HepG2 (cell line): ENCODE measurements at regions not wholly inside any gene's neighbourhood (a gene's known extent, or its start where the extent isn't known, plus 50 kb on each side); places are given as distances from the start of the nearest gene placed in this dataset.
A peak's percentile ranks its signal among the peaks of the same experiment; 100 is the strongest.

Experiments
- ATAC-seq: fragments of 200-7000 bp; cut with Tn5 transposase; 3 replicates; pipeline ENCODE4 v1.9.1; 2020; ENCODE audit warnings: mild to moderate bottlenecking, moderate library complexity
- BruUV-seq: library from RNA; stranded (reverse); fragments of 400-500 nt; replicated peaks from 2 replicates; lab custom pipeline; 2021; lab: Mats Ljungman, UMichigan
- CTCF ChIA-PET: fragments of 300-600 bp; formaldehyde crosslinking; extraction: SDS; loops from one replicate; lab custom pipeline; 2021; ENCODE audit warnings: low total read pairs, inconsistent platforms, low intra/inter-chr PET ratio; lab: Yijun Ruan, JAX
- POLR2A ChIA-PET: fragments of 350-600 bp; sonication (Branson Sonifier 250); formaldehyde crosslinking; loops from one replicate; lab custom pipeline; 2020; ENCODE audit warnings: antibody characterized with exemption, inconsistent platforms; lab: Yijun Ruan, JAX
- DNase-seq: peaks from one replicate; pipeline ENCODE4 v3.0.0-alpha.2; 2015; ENCODE audit warnings: low spot score
- FAIRE-seq: peaks from 3 replicates; lab custom pipeline; 2011; peaks lifted over from hg19 to GRCh38; lab: Jason Lieb, UNC
- H2AFZ ChIP-seq: one replicate; pipeline ENCODE4 v1.6.1; 2011; ENCODE audit warnings: low read length, inconsistent platforms
- H3K27ac ChIP-seq: fragments of 300-600 bp; 3 replicates; pipeline ENCODE4 v1.8.0; 2011; ENCODE audit warnings: mixed run types, mild to moderate bottlenecking, mixed read lengths, low read length, inconsistent platforms; ENCODE audit not compliant: insufficient read depth; ENCODE audit errors: extremely low read length
- H3K27me3 ChIP-seq, 2 experiments: fragments of 200-600 bp in 1 of 2; 2 replicates in 1 of 2; 3 replicates in 1 of 2; pipeline versions ENCODE4 v1.6.0 to v1.8.0; 2011; ENCODE audit warnings: low read length in 2 of 2, mild to moderate bottlenecking in 2 of 2, moderate library complexity in 2 of 2, inconsistent platforms in 1 of 2; ENCODE audit not compliant: insufficient read depth in 2 of 2, control insufficient read depth in 1 of 2
- H3K36me3 ChIP-seq, 2 experiments: fragments of 200-600 bp in 1 of 2; replicated peaks in 1 of 2; 2 replicates in 1 of 2; 3 replicates in 1 of 2; pipeline versions ENCODE4 v1.5.1 to v1.8.0; 2011; ENCODE audit warnings: low read length in 2 of 2, inconsistent platforms in 1 of 2; ENCODE audit not compliant: insufficient read depth in 2 of 2, control insufficient read depth in 1 of 2
- H3K4me1 ChIP-seq: 2 replicates; pipeline ENCODE4 v1.5.1; 2012; ENCODE audit warnings: low read length, inconsistent platforms; ENCODE audit not compliant: insufficient read depth
- H3K4me2 ChIP-seq: 2 replicates; pipeline ENCODE4 v1.6.0; 2011; ENCODE audit warnings: low read depth, low read length, inconsistent platforms
- H3K4me3 ChIP-seq, 3 experiments: fragments of 200-600 bp in 1 of 3; sonication (generic), shearing (Covaris generic) in 1 of 3; replicated peaks in 1 of 3; 2 replicates each; pipeline ENCODE4 v1.5.1; 2011 to 2016; ENCODE audit warnings: low read length in 3 of 3, inconsistent platforms in 2 of 3, low read depth in 2 of 3, mild to moderate bottlenecking in 2 of 3, control low read depth in 1 of 3, mixed read lengths in 1 of 3; ENCODE audit not compliant: insufficient read depth in 1 of 3
- H3K79me2 ChIP-seq: one replicate; pipeline ENCODE4 v1.6.1; 2011; ENCODE audit warnings: low read length, inconsistent platforms; ENCODE audit not compliant: insufficient read depth
- H3K9ac ChIP-seq: 2 replicates; pipeline ENCODE4 v1.6.0; 2011; ENCODE audit warnings: mild to moderate bottlenecking, low read depth, low read length, inconsistent platforms; ENCODE audit not compliant: insufficient read depth
- H3K9me3 ChIP-seq: 2 replicates; pipeline ENCODE4 v1.5.1; 2012; ENCODE audit warnings: mild to moderate bottlenecking, low read length
- H4K20me1 ChIP-seq: 2 replicates; pipeline ENCODE4 v1.6.0; 2011; ENCODE audit warnings: inconsistent platforms, mild to moderate bottlenecking, low read length, moderate library complexity; ENCODE audit not compliant: insufficient read depth
- EED ChIP-seq: sonication (generic); formaldehyde crosslinking; IDR thresholded peaks from 2 replicates; pipeline ENCODE4 v1.5.0; 2020; ENCODE audit warnings: mild to moderate bottlenecking, missing genetic modification reagents
- EP300 ChIP-seq, 3 experiments: sonication (generic) in 1 of 3; formaldehyde crosslinking in 1 of 3; IDR thresholded peaks; 2 replicates each; pipeline versions ENCODE4 v1.5.1 to v1.6.1; 2011 to 2020; ENCODE audit warnings: low read depth in 2 of 3, low read length in 2 of 3, borderline replicate concordance in 1 of 3, improper control_type of control experiment in 1 of 3, mild to moderate bottlenecking in 1 of 3, missing genetic modification reagents in 1 of 3, moderate library complexity in 1 of 3
- IKZF1 ChIP-seq: fragments of 450-650 bp; IDR thresholded peaks from 2 replicates; pipeline ENCODE4 v1.7.1; 2016
- JUND ChIP-seq: sonication (generic); formaldehyde crosslinking; IDR thresholded peaks from 2 replicates; pipeline ENCODE4 v1.8.0; 2022; ENCODE audit warnings: mild to moderate bottlenecking, missing genetic modification reagents
- MLLT10 ChIP-seq: sonication (generic); formaldehyde crosslinking; IDR thresholded peaks from 2 replicates; pipeline ENCODE4 v1.4.0; 2020; ENCODE audit warnings: missing genetic modification reagents
- NCOA1 ChIP-seq: sonication (generic); formaldehyde crosslinking; IDR thresholded peaks from 2 replicates; pipeline ENCODE4 v1.9.0; 2021; ENCODE audit warnings: missing genetic modification reagents
- PHB2 ChIP-seq: fragments of 450-650 bp; IDR thresholded peaks from 2 replicates; pipeline ENCODE4 v1.6.1; 2018; ENCODE audit not compliant: partially characterized antibody
- TCF7 ChIP-seq: sonication (generic); IDR thresholded peaks from 2 replicates; pipeline ENCODE4 v1.6.1; 2016; ENCODE audit warnings: antibody characterized with exemption, low read depth
- TEAD3 ChIP-seq: optimal IDR thresholded peaks from 2 replicates; pipeline ENCODE3; 2016; ENCODE audit warnings: borderline replicate concordance
- ZBTB10 ChIP-seq: sonication (generic); formaldehyde crosslinking; IDR thresholded peaks from 2 replicates; pipeline ENCODE4 v1.4.0; 2020; ENCODE audit warnings: missing genetic modification reagents, borderline replicate concordance
- ZBTB4 ChIP-seq: sonication (generic); formaldehyde crosslinking; IDR thresholded peaks from 2 replicates; pipeline ENCODE4 v1.4.0; 2020; ENCODE audit warnings: missing genetic modification reagents, mild to moderate bottlenecking, borderline replicate concordance
- ZIK1 ChIP-seq: sonication (generic); formaldehyde crosslinking; IDR thresholded peaks from 2 replicates; pipeline ENCODE4 v1.5.0; 2020; ENCODE audit warnings: mild to moderate bottlenecking, low read depth, missing genetic modification reagents, borderline replicate concordance
- ZNF275 ChIP-seq: sonication (generic); formaldehyde crosslinking; IDR thresholded peaks from 2 replicates; pipeline ENCODE4 v1.8.0; 2022; ENCODE audit warnings: missing genetic modification reagents, mild to moderate bottlenecking, inconsistent platforms, borderline replicate concordance
- ZNF557 ChIP-seq: sonication (generic); formaldehyde crosslinking; IDR thresholded peaks from 2 replicates; pipeline ENCODE4 v1.4.0; 2020; ENCODE audit warnings: missing genetic modification reagents
- ZNF776 ChIP-seq: sonication (generic); formaldehyde crosslinking; IDR thresholded peaks from 2 replicates; pipeline ENCODE4 v1.4.0; 2020; ENCODE audit warnings: mild to moderate bottlenecking, missing genetic modification reagents
- WGBS: methylation state at CpG from one replicate; pipeline ENCODE4 v1.1.6; 2017; ENCODE audit warnings: low lambda C conversion rate; 5-methylcytosine and 5-hydroxymethylcytosine counted together
- in situ Hi-C: cut with HindIII; loops from 2 replicates; pipeline ENCODE4 v1.10.0; 2017; ENCODE audit warnings: low pct_unique_long_range_greater_than_20kb; ENCODE audit not compliant: extremely low pct_ligation_motif_present
- intact Hi-C: fragments of 100-400 bp; cut with micrococcal nuclease; formaldehyde crosslinking; loops from one replicate; pipeline ENCODE4 v1.10.0; 2022; ENCODE audit not compliant: unreplicated experiment
- TF ChIP-seq, protein P1 (sequence below): sonication (generic); formaldehyde crosslinking; IDR thresholded peaks from 2 replicates; pipeline ENCODE4 v1.4.0; 2020; ENCODE audit warnings: missing genetic modification reagents, borderline replicate concordance

GRCh38 chr2:139394801-139395200 lies 614.6 kb upstream of the NXPH2 start:
- no peak overlapping the region for H3K9ac ChIP-seq
- H3K9me3 ChIP-seq = no peaks in the 10 kb centered on the region
- ChIA-PET CTCF (no interaction called here), POLR2A (no interaction called here)
- no peak for ATAC-seq
- H3K27me3 ChIP-seq = no peaks in the 10 kb centered on the region
- H3K4me2 ChIP-seq = no peak overlapping the region
- FAIRE-seq = no peak
- no peak overlapping the region for H3K27ac ChIP-seq
- no TSS peak for BruUV-seq
- in situ Hi-C loops = no loop called here
- H2AFZ ChIP-seq = peak overlapping the region; percentile 22
- intact Hi-C loops = no loop called here
- no peak for TF ChIP-seq EED
- TF ChIP-seq TCF7 = no peak
- TF ChIP-seq, protein P1, sequence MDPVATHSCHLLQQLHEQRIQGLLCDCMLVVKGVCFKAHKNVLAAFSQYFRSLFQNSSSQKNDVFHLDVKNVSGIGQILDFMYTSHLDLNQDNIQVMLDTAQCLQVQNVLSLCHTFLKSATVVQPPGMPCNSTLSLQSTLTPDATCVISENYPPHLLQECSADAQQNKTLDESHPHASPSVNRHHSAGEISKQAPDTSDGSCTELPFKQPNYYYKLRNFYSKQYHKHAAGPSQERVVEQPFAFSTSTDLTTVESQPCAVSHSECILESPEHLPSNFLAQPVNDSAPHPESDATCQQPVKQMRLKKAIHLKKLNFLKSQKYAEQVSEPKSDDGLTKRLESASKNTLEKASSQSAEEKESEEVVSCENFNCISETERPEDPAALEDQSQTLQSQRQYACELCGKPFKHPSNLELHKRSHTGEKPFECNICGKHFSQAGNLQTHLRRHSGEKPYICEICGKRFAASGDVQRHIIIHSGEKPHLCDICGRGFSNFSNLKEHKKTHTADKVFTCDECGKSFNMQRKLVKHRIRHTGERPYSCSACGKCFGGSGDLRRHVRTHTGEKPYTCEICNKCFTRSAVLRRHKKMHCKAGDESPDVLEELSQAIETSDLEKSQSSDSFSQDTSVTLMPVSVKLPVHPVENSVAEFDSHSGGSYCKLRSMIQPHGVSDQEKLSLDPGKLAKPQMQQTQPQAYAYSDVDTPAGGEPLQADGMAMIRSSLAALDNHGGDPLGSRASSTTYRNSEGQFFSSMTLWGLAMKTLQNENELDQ = no peak
- no peak for TF ChIP-seq NCOA1 (CRISPR knock-in tag)
- TF ChIP-seq EP300 (IDR thresholded peaks at IDR 0.05; ENCODE audit: low read depth in 2 of 2, low read length in 2 of 2) = no peak
- no peak for TF ChIP-seq EP300 (CRISPR knock-in tag; IDR thresholded peaks at IDR 0.05; ENCODE audit: borderline replicate concordance)
- TF ChIP-seq ZNF776 = no peak
- no peak for TF ChIP-seq IKZF1
- TF ChIP-seq MLLT10 (CRISPR knock-in tag) = no peak
- no peak for TF ChIP-seq ZNF557
- no peak for TF ChIP-seq JUND (CRISPR knock-in tag)
- no peak for TF ChIP-seq ZBTB10 (CRISPR knock-in tag)
- TF ChIP-seq ZBTB4 (CRISPR knock-in tag) = no peak
- no peak for TF ChIP-seq PHB2
- no peak for TF ChIP-seq ZNF275 (CRISPR knock-in tag)
- TF ChIP-seq TEAD3 = no peak
- no peak for TF ChIP-seq ZIK1 (CRISPR knock-in tag)
- DNase-seq = no peak
- no peaks in the 10 kb centered on the region for H3K4me1 ChIP-seq
- H3K4me3 ChIP-seq = no peak overlapping the region
- no peaks in the 10 kb centered on the region for H3K36me3 ChIP-seq
- no peaks in the 10 kb centered on the region for H3K79me2 ChIP-seq
- H4K20me1 ChIP-seq = no peaks in the 10 kb centered on the region
- 22% methylated on average over 2 of the region's 2 CpGs for WGBS
